H9 (cell line): ENCODE measurements at regions not wholly inside any gene's neighbourhood (a gene's known extent, or its start where the extent isn't known, plus 50 kb on each side); places are given as distances from the start of the nearest gene placed in this dataset.

ENCODE experiments used
- DNase-seq: peaks from one replicate; pipeline ENCODE4 v3.0.0-alpha.2; 2017
- H2AFZ ChIP-seq: one replicate; pipeline ENCODE4 v1.6.1; 2013; ENCODE audit warnings: mild to moderate bottlenecking, low read length, control low read depth, moderate library complexity
- H2AK5ac ChIP-seq: 2 replicates; pipeline ENCODE4 v1.6.1; 2013; ENCODE audit warnings: low read length, control low read depth, mixed read lengths; ENCODE audit not compliant: insufficient read length
- H2BK120ac ChIP-seq: one replicate; pipeline ENCODE4 v1.6.1; 2013; ENCODE audit warnings: low read depth, mild to moderate bottlenecking, low read length, control low read depth, inconsistent platforms; ENCODE audit not compliant: poor library complexity, severe bottlenecking
- H2BK12ac ChIP-seq: 2 replicates; pipeline ENCODE4 v1.6.1; 2013; ENCODE audit warnings: low read length, control low read depth, mixed read lengths, low read depth; ENCODE audit not compliant: insufficient read length
- H2BK15ac ChIP-seq: 2 replicates; pipeline ENCODE4 v1.6.1; 2013; ENCODE audit warnings: low read depth, low read length, control low read depth
- H2BK20ac ChIP-seq: one replicate; pipeline ENCODE4 v1.6.1; 2013; ENCODE audit warnings: low read depth, mild to moderate bottlenecking, low read length, control low read depth, inconsistent platforms; ENCODE audit not compliant: poor library complexity, severe bottlenecking
- H2BK5ac ChIP-seq: 2 replicates; pipeline ENCODE4 v1.6.1; 2013; ENCODE audit warnings: low read length, control low read depth, mixed read lengths; ENCODE audit not compliant: insufficient read length
- H3K14ac ChIP-seq: 2 replicates; pipeline ENCODE4 v1.6.1; 2013; ENCODE audit warnings: low read length, control low read depth; ENCODE audit not compliant: insufficient read depth
- H3K18ac ChIP-seq: 2 replicates; pipeline ENCODE4 v1.6.1; 2013; ENCODE audit warnings: low read depth, mild to moderate bottlenecking, mixed read lengths, low read length, control low read depth; ENCODE audit not compliant: insufficient read length
- H3K23ac ChIP-seq: 2 replicates; pipeline ENCODE4 v1.6.1; 2013; ENCODE audit warnings: low read length, control low read depth, mixed read lengths, low read depth; ENCODE audit not compliant: insufficient read length
- H3K23me2 ChIP-seq: 2 replicates; pipeline ENCODE4 v1.6.1; 2013; ENCODE audit warnings: low read depth, mild to moderate bottlenecking, mixed read lengths, low read length, control low read depth; ENCODE audit not compliant: insufficient read length, poor library complexity, severe bottlenecking
- H3K27ac ChIP-seq: 2 replicates; pipeline ENCODE4 v1.5.1; 2013; ENCODE audit warnings: low read length, control low read depth, mixed read lengths, low read depth; ENCODE audit not compliant: insufficient read length
- H3K27me3 ChIP-seq: 2 replicates; pipeline ENCODE4 v1.6.1; 2013; ENCODE audit warnings: low read length, control low read depth, inconsistent platforms; ENCODE audit not compliant: insufficient read depth
- H3K4ac ChIP-seq: 2 replicates; pipeline ENCODE4 v1.6.1; 2013; ENCODE audit warnings: low read depth, mild to moderate bottlenecking, control low read depth, inconsistent platforms, low read length, moderate library complexity
- H3K4me1 ChIP-seq: 2 replicates; pipeline ENCODE4 v1.6.1; 2013; ENCODE audit warnings: low read length, control low read depth, inconsistent platforms; ENCODE audit not compliant: insufficient read depth
- H3K4me2 ChIP-seq: 2 replicates; pipeline ENCODE4 v1.6.1; 2013; ENCODE audit warnings: low read length, control low read depth, mixed read lengths; ENCODE audit not compliant: insufficient read length, insufficient read depth
- H3K56ac ChIP-seq: 2 replicates; pipeline ENCODE4 v1.6.1; 2013; ENCODE audit warnings: low read depth, mild to moderate bottlenecking, mixed read lengths, low read length, control low read depth; ENCODE audit not compliant: insufficient read length
- H3K79me1 ChIP-seq: 2 replicates; pipeline ENCODE4 v1.6.1; 2013; ENCODE audit warnings: low read depth, mild to moderate bottlenecking, moderate library complexity, low read length, control low read depth, inconsistent platforms; ENCODE audit not compliant: insufficient read depth, poor library complexity, severe bottlenecking
- H3K79me2 ChIP-seq: 2 replicates; pipeline ENCODE4 v1.6.1; 2013; ENCODE audit warnings: low read length, control low read depth, inconsistent platforms; ENCODE audit not compliant: insufficient read depth
- H3K9ac ChIP-seq: 2 replicates; pipeline ENCODE4 v1.6.1; 2013; ENCODE audit warnings: low read length, control low read depth, mixed read lengths; ENCODE audit not compliant: insufficient read length; ENCODE audit errors: extremely low read depth
- H3K9me3 ChIP-seq: one replicate; pipeline ENCODE4 v1.6.1; 2013; ENCODE audit warnings: low read depth, low read length, inconsistent platforms; ENCODE audit not compliant: control insufficient read depth
- H3T11ph ChIP-seq: one replicate; pipeline ENCODE4 v1.6.1; 2013; ENCODE audit warnings: mild to moderate bottlenecking, low read length, control low read depth, inconsistent platforms
- H4K20me1 ChIP-seq: one replicate; pipeline ENCODE4 v1.6.1; 2013; ENCODE audit not compliant: control insufficient read depth, insufficient read length, insufficient read depth
- H4K5ac ChIP-seq: 2 replicates; pipeline ENCODE4 v1.6.1; 2013; ENCODE audit warnings: low read depth, mild to moderate bottlenecking, mixed read lengths, low read length, control low read depth; ENCODE audit not compliant: insufficient read length
- H4K8ac ChIP-seq: replicated peaks from 2 replicates; pipeline ENCODE4 v1.6.1; 2013; ENCODE audit warnings: low read length, control low read depth, mixed read lengths, low read depth; ENCODE audit not compliant: insufficient read length
- H4K91ac ChIP-seq: 2 replicates; pipeline ENCODE4 v1.6.1; 2013; ENCODE audit warnings: low read depth, mild to moderate bottlenecking, moderate library complexity, mixed read lengths, low read length, control low read depth; ENCODE audit not compliant: insufficient read length
- H3K27ac Mint-ChIP-seq, 3 experiments: 2 replicates in 2 of 3; 3 replicates in 1 of 3; pipeline ENCODE4 v1.8.0; 2020 to 2021; ENCODE audit warnings: mixed read lengths in 3 of 3, mild to moderate bottlenecking in 1 of 3, moderate library complexity in 1 of 3
- H3K27me3 Mint-ChIP-seq: 2 replicates; pipeline ENCODE4 v1.8.0; 2021; ENCODE audit warnings: low read depth, mild to moderate bottlenecking, moderate library complexity, mixed read lengths
- H3K36me3 Mint-ChIP-seq, 3 experiments: 2 replicates in 2 of 3; 3 replicates in 1 of 3; pipeline ENCODE4 v1.8.0; 2020 to 2021; ENCODE audit warnings: low read depth in 3 of 3, mixed read lengths in 3 of 3; ENCODE audit not compliant: insufficient read depth in 1 of 3
- H3K4me1 Mint-ChIP-seq, 2 experiments: 2 replicates each; pipeline ENCODE4 v1.8.0; 2020; ENCODE audit warnings: mixed read lengths in 2 of 2
- H3K4me3 Mint-ChIP-seq, 2 experiments: 2 replicates in 1 of 2; 3 replicates in 1 of 2; pipeline ENCODE4 v1.8.0; 2020 to 2021; ENCODE audit warnings: mild to moderate bottlenecking in 2 of 2, mixed read lengths in 2 of 2, moderate library complexity in 1 of 2
- H3K9me3 Mint-ChIP-seq, 2 experiments: 2 replicates in 1 of 2; 3 replicates in 1 of 2; pipeline ENCODE4 v1.8.0; 2020; ENCODE audit warnings: mild to moderate bottlenecking in 2 of 2, mixed read lengths in 2 of 2, moderate library complexity in 1 of 2
- CTCF ChIP-seq: fragments of 200-600 bp; sonication (generic); conservative IDR thresholded peaks from 3 replicates; pipeline ENCODE4 v1.8.0; 2021; ENCODE audit warnings: antibody characterized with exemption, mild to moderate bottlenecking
- WGBS: extraction: QIAGEN DNeasy Blood & Tissue Kit; methylation state at CpG from one replicate; pipeline ENCODE4 v1.1.7; 2013; ENCODE audit warnings: missing lambda C conversion rate, low lambda C conversion rate, mixed read lengths; ENCODE audit not compliant: insufficient read length; ENCODE audit errors: extremely low coverage; 5-methylcytosine and 5-hydroxymethylcytosine counted together

- Histone ChIP-seq H3K9me3 (no peaks in the 10 kb centered on the region), H3T11ph (no peak overlapping the region), H3K4me1 (no peaks in the 10 kb centered on the region), H2BK20ac (no peak overlapping the region), H3K9ac (no peak overlapping the region), H4K8ac (no peak overlapping the region), H3K27ac (no peak overlapping the region), H4K20me1 (no peaks in the 10 kb centered on the region), H4K91ac (no peak overlapping the region), H2BK12ac (no peak overlapping the region), H3K23ac (no peak overlapping the region), H2AK5ac (no peak overlapping the region), H3K56ac (no peak overlapping the region), H2BK120ac (no peak overlapping the region), H3K79me2 (no peaks in the 10 kb centered on the region), H3K4ac (no peak overlapping the region), H3K23me2 (no peaks in the 10 kb centered on the region), H3K79me1 (no peaks in the 10 kb centered on the region), H4K5ac (no peak overlapping the region), H2BK5ac (no peak overlapping the region), H3K14ac (no peak overlapping the region), H3K27me3 (no peaks in the 10 kb centered on the region), H2AFZ (no peak overlapping the region), H3K18ac (no peak overlapping the region), H3K4me2 (no peak overlapping the region), H2BK15ac (no peak overlapping the region)
- TF ChIP-seq CTCF, result no peak
- H3K27ac Mint-ChIP-seq, result no peak overlapping the region
- no peaks in the 10 kb centered on the region for H3K9me3 Mint-ChIP-seq
- H3K36me3 Mint-ChIP-seq, result no peaks in the 10 kb centered on the region
- no peak overlapping the region for H3K4me3 Mint-ChIP-seq
- no CpG with 5 or more reads among the region's 2 CpGs for WGBS
- DNase-seq, result no peak
- H3K27me3 Mint-ChIP-seq, result no peaks in the 10 kb centered on the region
- H3K4me1 Mint-ChIP-seq, result peaks cover 4 to 6% of the 10 kb centered on the region in 2 experiments
Measured at GRCh38 chr5:147093138-147093537, 141.7 kb upstream of the STK32A start.
